Keratinocyte (primary cell): ENCODE measurements at regions not wholly inside any gene's neighbourhood (a gene's known extent, or its start where the extent isn't known, plus 50 kb on each side); places are given as distances from the start of the nearest gene placed in this dataset.

ENCODE experiments used
- DNase-seq: peaks from one replicate; pipeline ENCODE4 v3.0.0-alpha.2; 2011; ENCODE audit warnings: low read depth, missing footprints, low spot score
- FAIRE-seq: peaks from 2 replicates; lab custom pipeline; 2011; peaks lifted over from hg19 to GRCh38; lab: Jason Lieb, UNC
- H2AFZ ChIP-seq: 2 replicates; pipeline ENCODE4 v1.6.0; 2012; ENCODE audit warnings: low read length, control low read depth, inconsistent platforms; ENCODE audit not compliant: control insufficient read depth
- H3K27ac ChIP-seq: 2 replicates; pipeline ENCODE4 v1.5.1; 2011; ENCODE audit warnings: low read length; ENCODE audit not compliant: control insufficient read depth, insufficient read depth
- H3K27me3 ChIP-seq: 3 replicates; pipeline ENCODE4 v1.6.0; 2011; ENCODE audit warnings: low read length; ENCODE audit not compliant: control insufficient read depth, insufficient read depth; ENCODE audit errors: extremely low read depth
- H3K36me3 ChIP-seq, 2 experiments: 2 replicates in 1 of 2; 3 replicates in 1 of 2; pipeline ENCODE4 v1.5.1; 2011; ENCODE audit warnings: low read length in 2 of 2, mild to moderate bottlenecking in 1 of 2; ENCODE audit not compliant: control insufficient read depth in 2 of 2, insufficient read depth in 2 of 2; ENCODE audit errors: extremely low read depth in 1 of 2
- H3K4me1 ChIP-seq: 3 replicates; pipeline ENCODE4 v1.5.1; 2011; ENCODE audit warnings: low read length; ENCODE audit not compliant: control insufficient read depth, insufficient read depth; ENCODE audit errors: extremely low read depth
- H3K4me2 ChIP-seq: 3 replicates; pipeline ENCODE4 v1.6.0; 2011; ENCODE audit warnings: low read depth, low read length; ENCODE audit not compliant: control insufficient read depth, insufficient read depth; ENCODE audit errors: extremely low read depth
- H3K4me3 ChIP-seq, 3 experiments: fragments of 200-600 bp in 1 of 3; sonication (generic) in 1 of 3; 2 replicates in 2 of 3; 3 replicates in 1 of 3; pipeline ENCODE4 v1.5.1; 2011 to 2016; ENCODE audit warnings: low read length in 3 of 3, mild to moderate bottlenecking in 3 of 3, control low read depth in 2 of 3, inconsistent platforms in 1 of 3, low read depth in 1 of 3, mixed read lengths in 1 of 3, mixed run types in 1 of 3, moderate library complexity in 1 of 3; ENCODE audit not compliant: control insufficient read depth in 2 of 3, insufficient read depth in 2 of 3; ENCODE audit errors: extremely low read depth in 1 of 3
- H3K79me2 ChIP-seq: 2 replicates; pipeline ENCODE4 v1.6.0; 2012; ENCODE audit warnings: low read length; ENCODE audit not compliant: control insufficient read depth, insufficient read depth
- H3K9ac ChIP-seq: 3 replicates; pipeline ENCODE4 v1.6.0; 2011; ENCODE audit warnings: low read length; ENCODE audit not compliant: control insufficient read depth, insufficient read depth; ENCODE audit errors: extremely low read depth
- H3K9me1 ChIP-seq: 3 replicates; pipeline ENCODE4 v1.6.0; 2011; ENCODE audit warnings: low read length; ENCODE audit not compliant: control insufficient read depth, insufficient read depth; ENCODE audit errors: extremely low read depth
- H3K9me3 ChIP-seq: 2 replicates; pipeline ENCODE4 v1.5.1; 2012; ENCODE audit warnings: low read depth, low read length; ENCODE audit not compliant: control insufficient read depth
- H4K20me1 ChIP-seq: 3 replicates; pipeline ENCODE4 v1.6.0; 2011; ENCODE audit warnings: low read length; ENCODE audit not compliant: control insufficient read depth, insufficient read depth; ENCODE audit errors: extremely low read depth
- EZH2 ChIP-seq: IDR thresholded peaks from one replicate; pipeline ENCODE4 v1.6.1; 2012; ENCODE audit warnings: inconsistent platforms, mild to moderate bottlenecking, low read length, moderate library complexity
- dilution Hi-C: fragments of 300-500 bp; cut with MboI; formaldehyde crosslinking; loops from one replicate; pipeline ENCODE4 v1.7.0; 2020; ENCODE audit warnings: low sequenced_read_pairs; ENCODE audit not compliant: extremely low pct_ligation_motif_present
- TF ChIP-seq, protein P1 (sequence below), 3 experiments: IDR thresholded peaks in 1 of 3; conservative IDR thresholded peaks in 1 of 3; optimal IDR thresholded peaks in 1 of 3; 2 replicates in 2 of 3; 3 replicates in 1 of 3; pipeline versions ENCODE3 to v1.5.1; 2011; ENCODE audit warnings: low read length in 3 of 3, mild to moderate bottlenecking in 3 of 3, moderate library complexity in 2 of 3, control low read depth in 1 of 3, inconsistent platforms in 1 of 3; ENCODE audit not compliant: insufficient read depth in 2 of 3; ENCODE audit errors: extremely low read depth in 1 of 3

DNA sequence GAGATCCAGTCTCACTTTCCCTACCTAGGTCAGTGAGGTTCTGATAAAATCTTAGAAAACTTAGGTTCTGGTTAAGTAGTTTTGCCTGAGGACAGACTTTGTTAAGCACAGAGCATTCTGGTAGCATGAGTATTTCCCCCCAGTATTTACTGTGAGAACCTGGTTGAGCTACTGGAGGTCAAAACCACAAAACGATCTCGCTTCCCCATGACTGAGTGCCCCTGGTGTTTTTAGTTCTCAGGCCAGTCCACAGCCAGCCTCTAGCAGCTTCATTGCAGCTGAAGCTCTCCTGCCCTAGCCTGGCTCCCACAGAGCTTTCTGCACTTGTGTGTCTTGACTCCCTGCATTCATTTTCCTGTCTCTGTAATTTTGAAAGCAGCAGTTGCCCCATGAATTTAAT lies 1138.2 kb downstream of the UQCRFS1 start:
- Histone ChIP-seq H4K20me1 (no peaks in the 10 kb centered on the region), H3K27me3 (no peaks in the 10 kb centered on the region), H3K4me2 (no peak overlapping the region), H3K79me2 (no peaks in the 10 kb centered on the region), H3K9ac (no peak overlapping the region), H3K36me3 (no peaks in the 10 kb centered on the region), H3K4me3 (no peak overlapping the region), H3K9me1 (no peaks in the 10 kb centered on the region), H2AFZ (no peak overlapping the region), H3K27ac (no peak overlapping the region), H3K9me3 (peaks cover 1% of the 10 kb centered on the region), H3K4me1 (no peaks in the 10 kb centered on the region)
- no peak for TF ChIP-seq EZH2
- TF ChIP-seq, protein P1, sequence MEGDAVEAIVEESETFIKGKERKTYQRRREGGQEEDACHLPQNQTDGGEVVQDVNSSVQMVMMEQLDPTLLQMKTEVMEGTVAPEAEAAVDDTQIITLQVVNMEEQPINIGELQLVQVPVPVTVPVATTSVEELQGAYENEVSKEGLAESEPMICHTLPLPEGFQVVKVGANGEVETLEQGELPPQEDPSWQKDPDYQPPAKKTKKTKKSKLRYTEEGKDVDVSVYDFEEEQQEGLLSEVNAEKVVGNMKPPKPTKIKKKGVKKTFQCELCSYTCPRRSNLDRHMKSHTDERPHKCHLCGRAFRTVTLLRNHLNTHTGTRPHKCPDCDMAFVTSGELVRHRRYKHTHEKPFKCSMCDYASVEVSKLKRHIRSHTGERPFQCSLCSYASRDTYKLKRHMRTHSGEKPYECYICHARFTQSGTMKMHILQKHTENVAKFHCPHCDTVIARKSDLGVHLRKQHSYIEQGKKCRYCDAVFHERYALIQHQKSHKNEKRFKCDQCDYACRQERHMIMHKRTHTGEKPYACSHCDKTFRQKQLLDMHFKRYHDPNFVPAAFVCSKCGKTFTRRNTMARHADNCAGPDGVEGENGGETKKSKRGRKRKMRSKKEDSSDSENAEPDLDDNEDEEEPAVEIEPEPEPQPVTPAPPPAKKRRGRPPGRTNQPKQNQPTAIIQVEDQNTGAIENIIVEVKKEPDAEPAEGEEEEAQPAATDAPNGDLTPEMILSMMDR (optimal IDR thresholded peaks at IDR 0.05 in 1 of 3, IDR thresholded peaks at IDR 0.05 in 1 of 3, conservative IDR thresholded peaks at IDR 0.05 in 1 of 3; ENCODE audit: extremely low read depth in 1 of 3, insufficient read depth in 2 of 3, low read length in 3 of 3) = no peak
- DNase-seq = no peak
- dilution Hi-C loops = no loop called here
- no peak for FAIRE-seq

DNA sequence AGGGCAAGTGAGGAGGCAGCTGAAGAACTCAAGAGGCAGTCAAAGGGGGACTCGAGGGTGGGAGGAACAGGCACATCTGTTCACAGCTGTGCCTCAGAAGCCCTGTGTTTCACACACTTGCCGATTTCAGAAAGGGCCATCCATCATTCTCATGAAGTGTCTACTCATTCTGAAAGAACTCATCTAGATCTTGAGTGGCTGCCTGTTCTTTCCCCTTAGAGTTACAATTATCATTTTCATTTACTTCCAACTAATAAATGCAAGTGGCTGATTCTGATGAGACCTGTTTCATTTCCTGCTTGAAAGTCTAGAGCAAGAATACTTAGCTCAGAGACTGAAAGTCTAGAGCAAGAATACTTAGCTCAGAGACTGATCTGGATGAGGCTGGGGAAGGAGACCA lies 1145.1 kb downstream of the UQCRFS1 start:
- Histone ChIP-seq H3K9ac (no peak overlapping the region), H4K20me1 (no peaks in the 10 kb centered on the region), H2AFZ (no peak overlapping the region), H3K9me1 (no peaks in the 10 kb centered on the region), H3K27me3 (no peaks in the 10 kb centered on the region), H3K4me1 (no peaks in the 10 kb centered on the region), H3K27ac (no peak overlapping the region), H3K4me3 (no peak overlapping the region), H3K79me2 (no peaks in the 10 kb centered on the region), H3K36me3 (no peaks in the 10 kb centered on the region), H3K4me2 (no peak overlapping the region), H3K9me3 (peaks cover 3% of the 10 kb centered on the region)
- no peak for DNase-seq
- FAIRE-seq = no peak
- TF ChIP-seq, protein P1 (optimal IDR thresholded peaks at IDR 0.05 in 1 of 3, IDR thresholded peaks at IDR 0.05 in 1 of 3, conservative IDR thresholded peaks at IDR 0.05 in 1 of 3; ENCODE audit: extremely low read depth in 1 of 3, insufficient read depth in 2 of 3, low read length in 3 of 3) = no peak
- TF ChIP-seq EZH2 = no peak
- dilution Hi-C loops = no loop called here
